ENCODE measurements at regions not wholly inside any gene's neighbourhood (a gene's known extent, or its start where the extent isn't known, plus 50 kb on each side); places are given as distances from the start of the nearest gene placed in this dataset.

DNA sequence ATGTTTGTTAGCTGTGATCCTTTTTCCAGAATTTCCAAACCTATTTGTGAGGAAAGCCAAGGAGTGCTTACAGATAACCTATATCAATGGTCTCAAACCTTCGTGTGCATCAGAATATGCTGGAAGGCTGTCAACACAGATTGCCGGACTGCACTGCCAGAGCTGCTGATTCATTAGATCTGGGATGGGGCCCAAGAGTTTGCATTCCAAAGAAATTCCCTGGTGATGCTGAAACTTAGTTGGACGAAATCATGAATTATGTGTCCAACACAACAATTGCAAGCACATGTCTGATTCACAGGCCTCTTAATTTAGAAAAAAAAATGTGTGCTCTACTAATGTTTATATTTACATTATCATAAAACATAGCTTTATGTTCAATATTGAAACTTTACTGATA is 544.0 kb upstream of the AMOT start:
- TF ChIP-seq, protein P1, sequence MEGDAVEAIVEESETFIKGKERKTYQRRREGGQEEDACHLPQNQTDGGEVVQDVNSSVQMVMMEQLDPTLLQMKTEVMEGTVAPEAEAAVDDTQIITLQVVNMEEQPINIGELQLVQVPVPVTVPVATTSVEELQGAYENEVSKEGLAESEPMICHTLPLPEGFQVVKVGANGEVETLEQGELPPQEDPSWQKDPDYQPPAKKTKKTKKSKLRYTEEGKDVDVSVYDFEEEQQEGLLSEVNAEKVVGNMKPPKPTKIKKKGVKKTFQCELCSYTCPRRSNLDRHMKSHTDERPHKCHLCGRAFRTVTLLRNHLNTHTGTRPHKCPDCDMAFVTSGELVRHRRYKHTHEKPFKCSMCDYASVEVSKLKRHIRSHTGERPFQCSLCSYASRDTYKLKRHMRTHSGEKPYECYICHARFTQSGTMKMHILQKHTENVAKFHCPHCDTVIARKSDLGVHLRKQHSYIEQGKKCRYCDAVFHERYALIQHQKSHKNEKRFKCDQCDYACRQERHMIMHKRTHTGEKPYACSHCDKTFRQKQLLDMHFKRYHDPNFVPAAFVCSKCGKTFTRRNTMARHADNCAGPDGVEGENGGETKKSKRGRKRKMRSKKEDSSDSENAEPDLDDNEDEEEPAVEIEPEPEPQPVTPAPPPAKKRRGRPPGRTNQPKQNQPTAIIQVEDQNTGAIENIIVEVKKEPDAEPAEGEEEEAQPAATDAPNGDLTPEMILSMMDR (IDR thresholded peaks at IDR 0.05; ENCODE audit: insufficient read depth, low read length) = no peak
- TF ChIP-seq, protein P2, sequence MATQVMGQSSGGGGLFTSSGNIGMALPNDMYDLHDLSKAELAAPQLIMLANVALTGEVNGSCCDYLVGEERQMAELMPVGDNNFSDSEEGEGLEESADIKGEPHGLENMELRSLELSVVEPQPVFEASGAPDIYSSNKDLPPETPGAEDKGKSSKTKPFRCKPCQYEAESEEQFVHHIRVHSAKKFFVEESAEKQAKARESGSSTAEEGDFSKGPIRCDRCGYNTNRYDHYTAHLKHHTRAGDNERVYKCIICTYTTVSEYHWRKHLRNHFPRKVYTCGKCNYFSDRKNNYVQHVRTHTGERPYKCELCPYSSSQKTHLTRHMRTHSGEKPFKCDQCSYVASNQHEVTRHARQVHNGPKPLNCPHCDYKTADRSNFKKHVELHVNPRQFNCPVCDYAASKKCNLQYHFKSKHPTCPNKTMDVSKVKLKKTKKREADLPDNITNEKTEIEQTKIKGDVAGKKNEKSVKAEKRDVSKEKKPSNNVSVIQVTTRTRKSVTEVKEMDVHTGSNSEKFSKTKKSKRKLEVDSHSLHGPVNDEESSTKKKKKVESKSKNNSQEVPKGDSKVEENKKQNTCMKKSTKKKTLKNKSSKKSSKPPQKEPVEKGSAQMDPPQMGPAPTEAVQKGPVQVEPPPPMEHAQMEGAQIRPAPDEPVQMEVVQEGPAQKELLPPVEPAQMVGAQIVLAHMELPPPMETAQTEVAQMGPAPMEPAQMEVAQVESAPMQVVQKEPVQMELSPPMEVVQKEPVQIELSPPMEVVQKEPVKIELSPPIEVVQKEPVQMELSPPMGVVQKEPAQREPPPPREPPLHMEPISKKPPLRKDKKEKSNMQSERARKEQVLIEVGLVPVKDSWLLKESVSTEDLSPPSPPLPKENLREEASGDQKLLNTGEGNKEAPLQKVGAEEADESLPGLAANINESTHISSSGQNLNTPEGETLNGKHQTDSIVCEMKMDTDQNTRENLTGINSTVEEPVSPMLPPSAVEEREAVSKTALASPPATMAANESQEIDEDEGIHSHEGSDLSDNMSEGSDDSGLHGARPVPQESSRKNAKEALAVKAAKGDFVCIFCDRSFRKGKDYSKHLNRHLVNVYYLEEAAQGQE (IDR thresholded peaks at IDR 0.05; ENCODE audit: insufficient replicate concordance, low read depth) = no peak
- TF ChIP-seq POLR2AphosphoS5 (IDR thresholded peaks at IDR 0.05; ENCODE audit: low read depth) = no peak
